Stimulated activated naive CD8-positive, alpha-beta T cell treated with anti-CD3 and anti-CD28 coated beads, Interleukin-15, amount 100 ng/mL, for 72 hours (primary cell): ENCODE measurements at regions not wholly inside any gene's neighbourhood (a gene's known extent, or its start where the extent isn't known, plus 50 kb on each side); places are given as distances from the start of the nearest gene placed in this dataset.
"Not testable (repeated sequence)": the region's sequence is repeated elsewhere in the genome, so short reads cannot be mapped to it uniquely, and the experiment has no call there.

Experiments
- ATAC-seq: fragments of 150-1000 bp; cut with Tn5 transposase; 2 replicates; pipeline ENCODE4 v1.10.0; 2021; ENCODE audit warnings: mild to moderate bottlenecking, moderate library complexity
- DNase-seq, 2 donors: peaks; one replicate each; pipeline ENCODE4 v3.0.0; 2021 to 2022
- H3K27ac Mint-ChIP-seq, 2 donors: one replicate each; pipeline ENCODE4 v1.8.0; 2022; ENCODE audit warnings: mild to moderate bottlenecking in 2 of 2, mixed read lengths in 2 of 2, moderate library complexity in 2 of 2
- H3K27me3 Mint-ChIP-seq: one replicate; pipeline ENCODE4 v1.8.0; 2022; ENCODE audit warnings: mixed read lengths
- H3K4me1 Mint-ChIP-seq: one replicate; pipeline ENCODE4 v1.8.0; 2022; ENCODE audit warnings: mild to moderate bottlenecking, mixed read lengths
- H3K4me3 Mint-ChIP-seq, 2 donors: one replicate each; pipeline ENCODE4 v1.8.0; 2022; ENCODE audit warnings: mild to moderate bottlenecking in 2 of 2, mixed read lengths in 2 of 2, moderate library complexity in 1 of 2
- H3K9me3 Mint-ChIP-seq, 2 donors: one replicate each; pipeline ENCODE4 v1.8.0; 2022; ENCODE audit warnings: mixed read lengths in 2 of 2

DNA sequence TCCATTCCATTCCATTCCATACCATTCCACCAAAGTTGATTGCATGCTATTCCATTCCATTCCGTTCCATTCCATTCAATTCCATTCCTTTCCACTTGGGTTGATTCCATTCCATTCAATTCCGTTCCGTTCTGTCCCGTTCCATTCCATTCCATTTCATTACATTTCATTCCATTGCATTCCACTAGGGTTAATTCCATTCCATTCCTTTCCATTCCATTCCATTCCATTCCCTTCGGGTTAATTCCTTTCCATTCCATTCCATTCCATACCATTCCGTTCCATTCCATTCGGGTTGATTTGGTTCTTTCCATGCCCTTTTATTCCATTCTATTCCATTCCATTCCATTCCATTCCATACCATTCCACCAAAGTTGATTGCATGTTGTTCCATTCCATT lies 131.9 kb downstream of the CWH43 start:
- not testable (repeated sequence) for H3K4me1 Mint-ChIP-seq, DNase-seq, H3K27ac Mint-ChIP-seq, ATAC-seq, H3K4me3 Mint-ChIP-seq, H3K27me3 Mint-ChIP-seq
- peaks cover 65 to 73% of the 10 kb centered on the region in 2 donors for H3K9me3 Mint-ChIP-seq

DNA sequence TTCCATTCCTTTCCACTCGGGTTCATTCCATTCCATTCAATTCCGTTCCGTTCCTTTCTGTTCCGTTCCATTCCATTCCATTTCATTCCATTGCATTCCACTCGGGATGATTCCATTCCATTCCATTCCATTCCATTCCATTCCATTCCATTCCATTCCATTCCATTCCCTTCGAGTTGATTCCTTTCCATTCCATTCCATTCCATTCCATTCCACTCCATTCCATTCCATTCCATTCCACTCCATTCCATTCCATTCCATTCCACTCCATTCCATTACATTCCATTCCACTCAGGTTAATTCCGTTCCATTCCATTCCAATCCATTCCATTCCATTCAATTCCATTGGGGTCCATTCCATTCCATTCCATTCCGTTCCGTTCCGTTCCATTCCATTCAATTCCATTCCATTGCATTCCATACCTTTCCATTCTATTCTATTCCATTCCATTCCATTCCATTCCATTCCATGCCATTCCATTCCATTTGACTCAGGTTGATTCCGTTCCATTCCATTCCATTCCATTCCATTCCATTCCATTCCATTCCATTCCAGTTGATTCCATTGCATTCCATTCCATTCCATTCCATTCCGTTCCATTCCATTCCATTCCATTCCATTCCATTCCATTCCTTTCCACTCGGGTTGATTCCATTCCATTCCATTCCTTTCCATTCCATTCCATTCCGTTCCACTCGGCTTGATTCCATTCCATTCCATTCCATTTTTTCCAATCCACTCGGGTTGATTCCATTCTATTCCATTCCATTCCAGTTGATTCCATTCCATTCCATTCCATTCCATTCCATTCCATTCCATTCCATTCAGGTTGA lies 132.5 kb downstream of the CWH43 start:
- H3K4me1 Mint-ChIP-seq, DNase-seq, H3K27me3 Mint-ChIP-seq, H3K4me3 Mint-ChIP-seq, H3K27ac Mint-ChIP-seq: not testable (repeated sequence)
- ATAC-seq: peak; percentile 40
- peaks cover 59 to 67% of the 10 kb centered on the region in 2 donors for H3K9me3 Mint-ChIP-seq

DNA sequence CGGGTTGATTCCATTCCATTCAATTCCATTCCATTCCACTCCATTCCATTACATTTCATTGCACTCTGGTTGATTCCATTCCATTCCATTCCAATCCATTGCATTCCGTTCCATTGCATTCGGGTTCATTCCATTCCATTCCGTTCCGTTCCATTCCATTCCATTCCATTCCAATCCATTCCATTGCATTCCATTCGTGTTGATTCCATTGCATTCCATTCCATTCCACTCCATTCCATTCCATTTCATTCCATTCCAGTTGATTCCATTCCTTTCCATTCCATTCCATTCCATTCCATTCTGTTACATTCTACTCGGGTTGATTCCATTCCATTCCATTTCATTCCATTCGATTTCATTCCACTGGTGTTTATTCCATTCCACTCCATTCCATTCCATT lies 133.3 kb downstream of the CWH43 start:
- H3K4me1 Mint-ChIP-seq, ATAC-seq, H3K27me3 Mint-ChIP-seq, DNase-seq, H3K27ac Mint-ChIP-seq, H3K4me3 Mint-ChIP-seq: not testable (repeated sequence)
- peaks cover 55 to 59% of the 10 kb centered on the region in 2 donors for H3K9me3 Mint-ChIP-seq

DNA sequence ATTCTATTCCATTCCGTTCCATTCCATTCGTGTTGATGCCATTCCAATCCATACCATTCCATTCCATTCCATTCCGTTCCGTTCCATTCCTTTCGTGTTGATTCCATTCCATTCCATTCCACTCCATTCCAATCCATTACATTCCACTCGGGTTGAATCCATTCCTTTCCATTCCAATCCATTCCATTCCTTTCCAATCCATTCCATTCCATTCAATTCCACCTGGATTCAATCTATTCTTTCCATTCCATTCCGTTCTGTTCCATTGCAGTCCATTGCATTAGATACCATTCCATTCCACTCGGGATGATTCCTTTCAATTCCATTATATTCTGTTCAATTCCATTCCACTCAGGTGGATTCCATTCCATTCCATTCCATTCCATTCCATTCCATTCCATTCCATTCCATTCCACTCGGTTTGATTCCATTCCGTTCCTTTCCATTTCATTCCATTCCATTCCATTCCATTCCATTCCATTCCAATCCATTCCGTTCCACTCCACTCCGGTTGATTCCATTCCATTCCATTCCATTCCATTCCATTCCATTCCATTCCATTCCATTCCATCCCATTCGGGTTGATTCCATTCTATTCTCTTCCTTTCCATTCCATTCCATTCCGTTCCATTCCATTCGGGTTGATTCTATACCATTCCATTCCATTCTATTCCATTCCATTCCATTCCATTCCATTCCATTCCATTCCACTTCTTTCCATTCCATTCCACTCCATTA lies 134.1 kb downstream of the CWH43 start:
- peaks cover 49 to 51% of the 10 kb centered on the region in 2 donors for H3K9me3 Mint-ChIP-seq
- not testable (repeated sequence) for H3K4me3 Mint-ChIP-seq, H3K27me3 Mint-ChIP-seq, H3K4me1 Mint-ChIP-seq, H3K27ac Mint-ChIP-seq, ATAC-seq, DNase-seq

DNA sequence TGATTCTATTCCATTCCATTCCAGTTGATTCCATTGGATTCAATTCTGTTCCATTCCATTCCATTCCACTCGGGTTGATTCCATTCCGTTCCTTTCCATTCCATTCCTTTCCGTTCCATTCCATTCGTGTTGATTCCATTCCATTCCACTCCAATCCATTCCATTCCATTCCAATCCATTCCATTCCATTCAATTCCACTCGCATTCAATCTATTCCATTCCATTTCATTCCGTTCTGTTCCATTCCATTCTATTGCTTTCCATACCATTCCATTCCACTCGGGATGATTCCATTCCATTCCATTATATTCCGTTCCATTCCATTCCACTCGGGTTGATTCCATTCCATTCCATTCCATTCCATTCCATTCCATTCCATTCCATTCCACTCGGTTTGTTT lies 134.7 kb downstream of the CWH43 start:
- not testable (repeated sequence) for H3K4me3 Mint-ChIP-seq, DNase-seq, H3K27me3 Mint-ChIP-seq, H3K4me1 Mint-ChIP-seq, H3K27ac Mint-ChIP-seq, ATAC-seq
- peaks cover 49% of the 10 kb centered on the region in 2 donors for H3K9me3 Mint-ChIP-seq

DNA sequence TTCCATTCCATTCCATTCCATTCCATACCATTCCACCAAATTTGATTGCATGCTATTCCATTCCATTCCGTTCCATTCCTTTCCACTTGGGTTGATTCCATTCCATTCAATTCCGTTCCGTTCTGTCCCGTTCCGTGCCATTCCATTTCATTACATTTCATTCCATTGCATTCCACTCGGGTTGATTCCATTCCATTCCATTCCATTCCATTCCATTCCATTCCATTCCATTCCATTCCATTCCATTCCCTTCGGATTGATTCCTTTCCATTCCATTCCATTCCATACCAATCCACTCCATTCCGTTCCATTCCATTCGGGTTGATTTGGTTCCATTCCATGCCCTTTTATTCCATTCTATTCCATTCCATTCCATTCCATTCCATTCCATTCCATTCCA lies 140.4 kb downstream of the CWH43 start:
- H3K27me3 Mint-ChIP-seq, ATAC-seq, DNase-seq, H3K27ac Mint-ChIP-seq, H3K4me1 Mint-ChIP-seq, H3K4me3 Mint-ChIP-seq: not testable (repeated sequence)
- peaks cover 7 to 12% of the 10 kb centered on the region in 2 donors for H3K9me3 Mint-ChIP-seq

DNA sequence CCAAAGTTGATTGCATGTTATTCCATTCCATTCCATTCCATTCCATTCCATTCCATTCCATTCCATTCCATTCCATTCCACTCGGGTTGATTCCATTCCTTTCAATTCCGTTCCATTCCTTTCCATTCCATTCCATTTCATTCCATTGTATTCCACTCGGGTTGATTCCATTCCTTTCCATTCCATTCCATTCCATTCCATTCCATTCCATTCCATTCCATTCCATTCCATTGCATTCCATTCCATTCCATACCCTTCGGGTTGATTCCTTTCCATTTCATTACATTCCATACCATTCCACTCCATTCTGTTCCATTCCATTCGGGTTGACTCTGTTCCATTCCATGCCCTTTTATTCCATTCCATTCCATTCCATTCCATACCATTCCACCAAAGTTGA lies 140.8 kb downstream of the CWH43 start:
- not testable (repeated sequence) for DNase-seq, H3K4me1 Mint-ChIP-seq, H3K4me3 Mint-ChIP-seq, H3K27ac Mint-ChIP-seq, H3K27me3 Mint-ChIP-seq, ATAC-seq
- peaks cover 10 to 16% of the 10 kb centered on the region in 2 donors for H3K9me3 Mint-ChIP-seq

DNA sequence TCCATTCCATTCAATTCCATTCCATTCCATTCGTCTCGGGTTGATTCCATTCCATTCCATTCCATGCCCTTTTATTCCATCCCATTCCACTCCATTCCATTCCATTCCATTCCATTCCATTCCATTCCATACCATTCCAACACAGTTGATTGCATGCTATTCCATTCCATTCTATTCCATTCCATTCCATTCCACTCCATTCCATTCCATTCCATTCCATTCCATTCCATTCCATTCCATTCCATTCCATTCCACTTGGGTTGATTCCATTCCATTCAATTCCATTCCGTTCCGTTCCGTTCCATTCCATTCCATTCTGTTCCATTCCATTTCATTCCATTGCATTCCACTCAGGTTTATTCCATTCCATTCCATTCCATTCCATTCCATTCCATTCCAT lies 143.3 kb downstream of the CWH43 start:
- H3K4me1 Mint-ChIP-seq, H3K4me3 Mint-ChIP-seq, DNase-seq, ATAC-seq, H3K27me3 Mint-ChIP-seq, H3K27ac Mint-ChIP-seq: not testable (repeated sequence)
- H3K9me3 Mint-ChIP-seq: peaks cover 10 to 23% of the 10 kb centered on the region in 2 donors

DNA sequence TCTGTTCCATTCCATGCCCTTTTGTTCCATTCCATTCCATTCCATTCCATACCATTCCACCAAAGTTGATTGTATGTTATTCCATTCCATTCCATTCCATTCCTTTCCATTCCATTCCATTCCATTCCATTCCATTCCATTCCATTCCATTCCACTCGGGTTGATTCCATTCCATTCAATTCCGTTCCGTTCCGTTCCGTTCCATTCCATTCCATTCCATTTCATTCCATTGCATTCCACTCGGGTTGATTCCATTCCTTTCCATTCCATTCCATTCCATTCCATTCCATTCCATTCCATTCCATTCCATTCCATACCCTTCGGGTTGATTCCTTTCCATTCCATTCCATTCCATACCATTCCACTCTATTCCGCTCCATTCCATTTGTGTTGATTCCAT lies 143.8 kb downstream of the CWH43 start:
- not testable (repeated sequence) for H3K27ac Mint-ChIP-seq, H3K27me3 Mint-ChIP-seq, ATAC-seq, DNase-seq, H3K4me1 Mint-ChIP-seq, H3K4me3 Mint-ChIP-seq
- H3K9me3 Mint-ChIP-seq: peaks cover 10 to 28% of the 10 kb centered on the region in 2 donors

DNA sequence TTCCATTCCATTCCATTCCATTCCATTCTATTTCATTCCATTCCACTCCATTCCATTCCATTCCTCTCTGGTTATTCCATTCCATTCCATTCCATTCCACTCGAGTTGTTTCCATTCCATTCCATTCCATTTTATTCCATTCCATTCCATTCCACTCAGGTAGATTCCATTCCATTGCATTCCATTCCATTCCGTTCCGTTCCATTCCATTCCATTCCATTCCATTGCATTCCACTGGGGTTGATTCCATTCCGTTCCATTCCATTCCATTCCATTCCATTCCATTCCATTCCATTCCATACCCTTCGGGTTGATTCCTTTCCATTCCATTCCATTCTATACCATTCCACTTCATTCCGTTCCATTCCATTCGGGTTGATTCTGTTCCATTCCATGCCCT lies 144.6 kb downstream of the CWH43 start:
- H3K27me3 Mint-ChIP-seq, DNase-seq, H3K4me3 Mint-ChIP-seq, H3K4me1 Mint-ChIP-seq, H3K27ac Mint-ChIP-seq, ATAC-seq: not testable (repeated sequence)
- H3K9me3 Mint-ChIP-seq: peaks cover 10 to 29% of the 10 kb centered on the region in 2 donors

DNA sequence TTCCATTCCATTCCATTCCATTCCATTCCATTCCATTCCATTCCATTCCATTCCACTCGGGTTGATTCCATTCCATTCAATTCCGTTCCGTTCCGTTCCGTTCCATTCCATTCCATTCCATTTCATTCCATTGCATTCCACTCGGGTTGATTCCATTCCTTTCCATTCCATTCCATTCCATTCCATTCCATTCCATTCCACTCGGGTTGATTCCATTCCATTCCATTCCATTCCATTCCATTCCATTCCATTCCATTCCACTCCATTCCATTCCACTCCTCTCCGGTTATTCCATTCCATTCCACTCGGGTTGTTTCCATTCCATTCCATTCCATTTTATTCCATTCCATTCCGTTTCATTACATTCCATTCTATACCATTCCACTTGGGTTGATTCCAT lies 151.0 kb downstream of the CWH43 start:
- H3K4me1 Mint-ChIP-seq, DNase-seq, H3K27ac Mint-ChIP-seq, H3K4me3 Mint-ChIP-seq, H3K27me3 Mint-ChIP-seq, ATAC-seq: not testable (repeated sequence)
- peaks cover 24 to 40% of the 10 kb centered on the region in 2 donors for H3K9me3 Mint-ChIP-seq

DNA sequence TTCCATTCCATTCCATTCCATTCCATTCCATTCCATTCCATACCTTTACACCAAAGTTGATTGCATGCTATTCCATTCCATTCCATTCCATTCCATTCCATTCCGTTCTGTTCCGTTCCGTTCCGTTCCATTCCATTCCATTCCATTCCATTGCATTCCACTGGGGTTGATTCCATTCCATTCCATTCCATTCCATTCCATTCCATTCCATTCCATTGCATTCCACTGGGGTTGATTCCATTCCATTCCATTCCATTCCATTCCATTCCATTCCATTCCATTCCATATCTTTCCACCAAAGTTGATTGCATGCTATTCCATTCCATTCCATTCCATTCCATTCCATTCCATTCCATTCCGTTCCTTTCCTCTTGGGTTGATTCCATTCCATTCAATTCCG lies 151.9 kb downstream of the CWH43 start:
- H3K4me1 Mint-ChIP-seq, H3K4me3 Mint-ChIP-seq, ATAC-seq, H3K27me3 Mint-ChIP-seq, DNase-seq, H3K27ac Mint-ChIP-seq: not testable (repeated sequence)
- peaks cover 28 to 45% of the 10 kb centered on the region in 2 donors for H3K9me3 Mint-ChIP-seq

DNA sequence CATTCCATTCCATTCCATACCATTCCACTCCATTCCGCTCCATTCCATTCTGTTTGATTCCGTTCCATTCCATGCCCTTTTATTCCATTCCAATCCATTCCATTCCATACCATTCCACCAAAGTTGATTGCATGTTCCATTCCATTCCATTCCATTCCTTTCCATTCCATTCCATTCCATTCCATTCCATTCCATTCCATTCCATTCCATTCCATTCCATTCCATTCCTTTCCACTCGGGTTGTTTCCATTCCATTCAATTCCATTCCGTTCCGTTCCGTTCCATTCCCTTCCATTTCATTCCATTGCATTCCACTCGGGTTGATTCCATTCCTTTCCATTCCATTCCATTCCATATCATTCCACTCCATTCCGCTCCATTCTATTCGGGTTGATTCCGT lies 152.7 kb downstream of the CWH43 start:
- not testable (repeated sequence) for H3K27me3 Mint-ChIP-seq, H3K27ac Mint-ChIP-seq
- peaks cover 36 to 53% of the 10 kb centered on the region in 2 donors for H3K9me3 Mint-ChIP-seq

DNA sequence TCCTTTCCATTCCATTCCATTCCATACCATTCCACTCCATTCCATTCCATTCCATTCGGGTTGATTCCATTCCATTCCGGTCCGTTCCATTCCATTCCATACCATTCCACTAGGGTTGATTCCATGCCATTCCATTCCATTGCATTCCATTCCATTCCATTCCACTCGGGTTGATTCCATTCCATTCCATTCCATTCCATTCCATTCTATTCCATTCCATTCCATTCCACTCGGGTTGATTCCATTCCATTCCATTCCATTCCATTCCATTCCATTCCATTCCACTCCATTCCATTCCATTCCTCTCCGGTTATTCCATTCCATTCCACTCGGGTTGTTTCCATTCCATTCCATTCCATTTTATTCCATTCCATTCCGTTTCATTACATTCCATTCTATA lies 153.4 kb downstream of the CWH43 start:
- not testable (repeated sequence) for H3K4me1 Mint-ChIP-seq, H3K4me3 Mint-ChIP-seq, H3K27me3 Mint-ChIP-seq, DNase-seq, ATAC-seq, H3K27ac Mint-ChIP-seq
- peaks cover 43 to 53% of the 10 kb centered on the region in 2 donors for H3K9me3 Mint-ChIP-seq

More for the DNA sequence above, 152.7 kb downstream of the CWH43 start:
- not testable (repeated sequence) for ATAC-seq, DNase-seq, H3K4me3 Mint-ChIP-seq, H3K4me1 Mint-ChIP-seq

DNA sequence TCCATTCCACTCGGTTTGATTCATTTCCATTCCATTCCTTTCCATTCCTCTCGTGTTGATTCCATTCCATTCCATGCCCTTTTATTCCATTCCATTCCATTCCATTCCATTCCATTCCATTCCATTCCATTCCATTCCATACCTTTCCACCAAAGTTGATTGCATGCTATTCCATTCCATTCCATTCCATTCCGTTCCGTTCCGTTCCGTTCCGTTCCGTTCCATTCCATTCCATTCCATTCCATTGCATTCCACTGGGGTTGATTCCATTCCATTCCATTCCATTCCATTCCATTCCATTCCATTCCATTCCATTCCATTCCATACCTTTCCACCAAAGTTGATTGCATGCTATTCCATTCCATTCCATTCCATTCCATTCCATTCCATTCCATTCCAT lies 154.3 kb downstream of the CWH43 start:
- not testable (repeated sequence) for ATAC-seq, H3K4me1 Mint-ChIP-seq, DNase-seq, H3K4me3 Mint-ChIP-seq, H3K27me3 Mint-ChIP-seq, H3K27ac Mint-ChIP-seq
- H3K9me3 Mint-ChIP-seq: peaks cover 48 to 56% of the 10 kb centered on the region in 2 donors

DNA sequence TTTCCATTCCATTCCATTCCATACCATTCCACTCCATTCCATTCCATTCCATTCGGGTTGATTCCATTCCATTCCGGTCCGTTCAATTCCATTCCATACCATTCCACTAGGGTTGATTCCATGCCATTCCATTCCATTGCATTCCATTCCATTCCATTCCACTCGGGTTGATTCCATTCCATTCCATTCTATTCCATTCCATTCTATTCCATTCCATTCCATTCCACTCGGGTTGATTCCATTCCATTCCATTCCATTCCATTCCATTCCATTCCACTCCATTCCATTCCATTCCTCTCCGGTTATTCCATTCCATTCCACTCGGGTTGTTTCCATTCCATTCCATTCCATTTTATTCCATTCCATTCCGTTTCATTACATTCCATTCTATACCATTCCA lies 155.9 kb downstream of the CWH43 start:
- not testable (repeated sequence) for DNase-seq, H3K4me1 Mint-ChIP-seq, H3K4me3 Mint-ChIP-seq, H3K27me3 Mint-ChIP-seq, ATAC-seq, H3K27ac Mint-ChIP-seq
- peaks cover 56 to 65% of the 10 kb centered on the region in 2 donors for H3K9me3 Mint-ChIP-seq
